ENCODE measurements at regions not wholly inside any gene's neighbourhood (a gene's known extent, or its start where the extent isn't known, plus 50 kb on each side); places are given as distances from the start of the nearest gene placed in this dataset.

- Histone ChIP-seq H3K27ac (ENCODE audit: low read depth, low read length) (no peak overlapping the region), H2AFZ (ENCODE audit: low read length) (no peak overlapping the region), H2AK5ac (ENCODE audit: low read depth, low read length) (no peak overlapping the region), H3K4me2 (ENCODE audit: insufficient read depth in 1 of 2, low read depth in 2 of 2, low read length in 2 of 2) (no peak overlapping the region), H3K18ac (ENCODE audit: extremely low read depth, low read length) (no peak overlapping the region), H3K9me3 (ENCODE audit: insufficient read depth in 2 of 2, low read depth in 1 of 2, low read length in 1 of 2) (no peaks in the 10 kb centered on the region), H2BK12ac (ENCODE audit: low read depth, low read length) (no peak overlapping the region), H2BK20ac (ENCODE audit: low read length) (no peak overlapping the region), H3K36me3 (ENCODE audit: control insufficient read depth in 2 of 4, insufficient read depth in 4 of 4, low read length in 3 of 4) (no peaks in the 10 kb centered on the region), H3K23me2 (ENCODE audit: low read depth, low read length) (no peaks in the 10 kb centered on the region), H3K23ac (ENCODE audit: insufficient read length) (no peak overlapping the region), H3K14ac (ENCODE audit: insufficient read length) (no peak overlapping the region), H2BK5ac (ENCODE audit: low read depth, low read length) (no peak overlapping the region), H3K27me3 (replicated peaks in 1 of 4; ENCODE audit: control insufficient read depth in 3 of 4, extremely low read depth in 1 of 4, insufficient read depth in 3 of 4, low read length in 3 of 4) (no peaks in the 10 kb centered on the region), H4K5ac (ENCODE audit: insufficient read length, low read depth, low read length) (no peak overlapping the region), H3K4me1 (replicated peaks in 1 of 4; ENCODE audit: control insufficient read depth in 3 of 4, insufficient read depth in 4 of 4, low read length in 3 of 4) (no peaks in the 10 kb centered on the region), H4K91ac (replicated peaks; ENCODE audit: insufficient read length, low read length) (no peak overlapping the region), H3K56ac (replicated peaks; ENCODE audit: insufficient read length, low read depth, low read length) (no peak overlapping the region), H3K4me3 (ENCODE audit: extremely low read depth in 1 of 4, insufficient read depth in 2 of 4, low read depth in 3 of 4, low read length in 4 of 4) (no peak overlapping the region), H3K9ac (replicated peaks in 1 of 4; ENCODE audit: extremely low read depth in 1 of 4, low read depth in 3 of 4, low read length in 3 of 4) (no peak overlapping the region), H3K79me1 (ENCODE audit: low read depth, low read length) (no peaks in the 10 kb centered on the region), H4K8ac (ENCODE audit: extremely low read depth, insufficient read depth, low read length) (no peak overlapping the region), H2BK120ac (replicated peaks; ENCODE audit: low read depth, low read length) (no peak overlapping the region), H3K79me2 (ENCODE audit: control insufficient read depth in 1 of 2, insufficient read depth in 2 of 2, low read length in 2 of 2) (no peaks in the 10 kb centered on the region), H3K4ac (replicated peaks; ENCODE audit: insufficient read length, low read depth, low read length) (no peak overlapping the region), H2BK15ac (ENCODE audit: low read length) (no peak overlapping the region), H4K20me1 (replicated peaks in 1 of 2; ENCODE audit: control insufficient read depth in 1 of 2, insufficient read depth in 2 of 2, low read length in 2 of 2) (no peaks in the 10 kb centered on the region)
- no peak for DNase-seq (ENCODE audit: low read depth in 1 of 2, low spot score in 2 of 2)
- FAIRE-seq, result no peak
- 90% methylated on average over 2 of the region's 2 CpGs; no CpG with 5 or more reads in 1 of the 2 experiments for WGBS, 2 experiments (ENCODE audit: extremely low coverage in 1 of 2, insufficient coverage in 1 of 2, insufficient read length in 1 of 2, insufficient replicate concordance in 2 of 2, low coverage in 1 of 2, low lambda C conversion rate in 2 of 2, missing lambda C conversion rate in 1 of 2)
- CTCF ChIA-PET (ENCODE audit: partially characterized antibody), result no interaction called here
- no peak for TF ChIP-seq BCL11A (IDR thresholded peaks at IDR 0.05; ENCODE audit: low read depth in 2 of 2, low read length in 2 of 2)
- no peak for TF ChIP-seq SP4 (IDR thresholded peaks at IDR 0.05; ENCODE audit: low read length)
- TF ChIP-seq KDM1A (IDR thresholded peaks at IDR 0.05; ENCODE audit: borderline replicate concordance, low read length), result no peak
- TF ChIP-seq HDAC6 (IDR thresholded peaks at IDR 0.05; ENCODE audit: low read depth, low read length), result no peak
- POLR2A ChIA-PET (ENCODE audit: partially characterized antibody), result no interaction called here
Observed at GRCh38 chr18:30150586-30151250, 891.8 kb downstream of the DSC3 start.
